ENCODE measurements at regions not wholly inside any gene's neighbourhood (a gene's known extent, or its start where the extent isn't known, plus 50 kb on each side); places are given as distances from the start of the nearest gene placed in this dataset.
"Not testable (repeated sequence)": the region's sequence is repeated elsewhere in the genome, so short reads cannot be mapped to it uniquely, and the experiment has no call there.

DNA sequence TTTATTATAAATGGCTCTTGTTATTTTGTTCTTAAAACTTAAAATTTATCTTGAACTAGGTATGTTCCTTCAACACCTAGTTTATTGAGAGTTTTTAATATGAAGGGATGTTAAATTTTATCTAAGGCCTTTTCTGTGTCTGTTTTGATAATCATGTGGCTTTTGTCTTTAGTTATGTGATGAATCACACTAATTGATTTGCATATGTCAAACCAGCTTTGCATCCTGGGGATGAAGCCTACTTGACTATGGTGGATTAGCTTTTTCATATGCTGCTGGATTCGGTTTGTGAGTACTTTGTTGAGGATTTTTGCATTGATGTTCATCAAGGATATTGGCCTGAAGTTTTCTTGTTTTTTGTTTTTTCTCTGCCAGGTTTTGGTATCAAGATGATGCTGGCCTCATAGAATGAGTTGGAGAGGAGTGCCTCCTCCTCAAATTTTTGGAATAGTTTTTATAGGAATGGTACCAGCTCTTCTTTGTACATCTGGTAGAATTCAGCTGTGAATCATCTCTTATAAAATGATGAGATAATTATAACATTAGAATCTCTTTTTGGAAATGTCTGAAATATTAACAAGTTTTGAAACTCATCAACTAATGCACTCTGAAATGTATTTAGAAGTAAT, 78.7 kb upstream of the AGR3 start:
- intact Hi-C loops (cut with micrococcal nuclease) = no loop called here
- H3K36me3 Mint-ChIP-seq = no peaks in the 10 kb centered on the region
- H3K4me1 Mint-ChIP-seq = no peaks in the 10 kb centered on the region
- Histone ChIP-seq H3K4me1 (ENCODE audit: control insufficient read depth in 2 of 2, insufficient read depth in 2 of 2, low read length in 2 of 2) (no peaks in the 10 kb centered on the region), H3K4me3 (ENCODE audit: low read length) (no peak overlapping the region), H3K36me3 (ENCODE audit: control insufficient read depth in 2 of 3, insufficient read depth in 3 of 3, low read length in 3 of 3) (no peaks in the 10 kb centered on the region), H3K9me3 (ENCODE audit: control insufficient read depth in 2 of 3, low read length in 3 of 3) (no peaks in the 10 kb centered on the region), H3K27me3 (ENCODE audit: control insufficient read depth in 2 of 2, insufficient read depth in 2 of 2, low read length in 2 of 2) (no peaks in the 10 kb centered on the region), H3K27ac (ENCODE audit: low read depth, low read length) (no peak overlapping the region)
- no peak overlapping the region for H3K4me3 Mint-ChIP-seq
- ATAC-seq (no peak), DNase-seq (no peak)
- POLR2A ChIA-PET = no interaction called here
- H3K27ac Mint-ChIP-seq = no peak overlapping the region
- H3K27me3 Mint-ChIP-seq = peaks cover 0 to 13% (median 2%) of the 10 kb centered on the region in 5 donors
- CTCF ChIA-PET = no interaction called here
- peaks cover 0 to 9% (median 3%) of the 10 kb centered on the region in 11 donors for H3K9me3 Mint-ChIP-seq

GRCh38 chr7:16961641-16962040, 79.9 kb upstream of the AGR3 start:
- intact Hi-C loops (cut with micrococcal nuclease) = no loop called here
- no peaks in the 10 kb centered on the region for H3K4me1 Mint-ChIP-seq
- H3K27me3 Mint-ChIP-seq = peaks cover 0 to 13% (median 2%) of the 10 kb centered on the region in 5 donors
- Histone ChIP-seq H3K9me3 (ENCODE audit: control insufficient read depth in 2 of 3, low read length in 3 of 3) (no peaks in the 10 kb centered on the region), H3K4me1 (ENCODE audit: control insufficient read depth in 2 of 2, insufficient read depth in 2 of 2, low read length in 2 of 2) (no peaks in the 10 kb centered on the region), H3K4me3 (ENCODE audit: low read length) (no peak overlapping the region), H3K27ac (ENCODE audit: low read depth, low read length) (no peak overlapping the region), H3K27me3 (ENCODE audit: control insufficient read depth in 2 of 2, insufficient read depth in 2 of 2, low read length in 2 of 2) (no peaks in the 10 kb centered on the region), H3K36me3 (ENCODE audit: control insufficient read depth in 2 of 3, insufficient read depth in 3 of 3, low read length in 3 of 3) (no peaks in the 10 kb centered on the region)
- POLR2A ChIA-PET = no interaction called here
- peaks cover 0 to 9% (median 4%) of the 10 kb centered on the region in 11 donors for H3K9me3 Mint-ChIP-seq
- no peak overlapping the region for H3K27ac Mint-ChIP-seq
- no peak for DNase-seq
- CTCF ChIA-PET = no interaction called here
- H3K4me3 Mint-ChIP-seq = no peak overlapping the region
- ATAC-seq = no peak
- no peaks in the 10 kb centered on the region for H3K36me3 Mint-ChIP-seq

- no peaks in the 10 kb centered on the region for H3K9me3 ChIP-seq (ENCODE audit: control insufficient read depth in 2 of 3, low read length in 3 of 3)
- H3K36me3 Mint-ChIP-seq = no peaks in the 10 kb centered on the region
- no peak for ATAC-seq
- POLR2A ChIA-PET = no interaction called here
- H3K4me1 ChIP-seq (ENCODE audit: control insufficient read depth in 2 of 2, insufficient read depth in 2 of 2, low read length in 2 of 2) = no peaks in the 10 kb centered on the region
- CTCF ChIA-PET = no interaction called here
- no peak overlapping the region for H3K27ac ChIP-seq (ENCODE audit: low read depth, low read length)
- intact Hi-C loops (cut with micrococcal nuclease) = no loop called here
- no peaks in the 10 kb centered on the region for H3K27me3 ChIP-seq (ENCODE audit: control insufficient read depth in 2 of 2, insufficient read depth in 2 of 2, low read length in 2 of 2)
- no peaks in the 10 kb centered on the region for H3K36me3 ChIP-seq (ENCODE audit: control insufficient read depth in 2 of 3, insufficient read depth in 3 of 3, low read length in 3 of 3)
- no peak overlapping the region for H3K4me3 ChIP-seq (ENCODE audit: low read length)
- no peaks in the 10 kb centered on the region for H3K4me1 Mint-ChIP-seq
- no peak for DNase-seq
- H3K4me3 Mint-ChIP-seq = no peak overlapping the region
- H3K27me3 Mint-ChIP-seq = peaks cover 0 to 17% (median 0%) of the 10 kb centered on the region in 5 donors
- no peak overlapping the region for H3K27ac Mint-ChIP-seq
- peaks cover 0 to 9% (median 4%) of the 10 kb centered on the region in 11 donors for H3K9me3 Mint-ChIP-seq
These were observed 81.3 kb upstream of the AGR3 start for GRCh38 chr7:16963044-16963443.

DNA sequence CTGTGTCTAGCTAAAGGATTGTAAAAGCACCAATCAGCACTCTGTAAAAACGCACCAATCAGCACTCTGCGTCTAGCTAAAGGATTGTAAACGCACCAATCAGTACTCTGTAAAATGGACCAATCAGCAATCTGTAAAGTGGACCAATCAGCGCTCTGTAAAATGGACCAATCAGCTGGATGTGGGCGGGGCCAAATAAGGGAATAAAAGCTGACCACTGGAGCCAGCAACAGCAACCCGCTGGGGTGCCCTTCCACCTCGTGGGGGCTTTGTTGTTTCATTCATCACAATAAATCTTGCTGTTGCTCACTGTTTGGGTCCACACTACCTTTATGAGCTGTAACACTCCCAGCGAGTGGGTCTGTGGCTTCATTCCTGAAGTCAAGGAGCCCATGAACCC, 83.9 kb upstream of the AGR3 start:
- H3K36me3 Mint-ChIP-seq; H3K4me1 ChIP-seq (ENCODE audit: control insufficient read depth in 2 of 2, insufficient read depth in 2 of 2, low read length in 2 of 2); H3K9me3 Mint-ChIP-seq; H3K4me1 Mint-ChIP-seq; H3K27ac ChIP-seq (ENCODE audit: low read depth, low read length); POLR2A ChIA-PET; H3K4me3 Mint-ChIP-seq; H3K36me3 ChIP-seq (ENCODE audit: control insufficient read depth in 2 of 3, insufficient read depth in 3 of 3, low read length in 3 of 3); H3K27me3 ChIP-seq (ENCODE audit: control insufficient read depth in 2 of 2, insufficient read depth in 2 of 2, low read length in 2 of 2); intact Hi-C loops (cut with micrococcal nuclease); H3K4me3 ChIP-seq (ENCODE audit: low read length); H3K9me3 ChIP-seq (ENCODE audit: control insufficient read depth in 2 of 3, low read length in 3 of 3); DNase-seq; H3K27ac Mint-ChIP-seq; ATAC-seq: not testable (repeated sequence)
- CTCF ChIA-PET = interaction anchor here (1.2 kb wide), 1 partner anchor 17 kb away, joined by 3 read pairs; no protein-coding TSS in a partner anchor
- peaks cover 6 to 17% (median 9%) of the 10 kb centered on the region in 5 donors for H3K27me3 Mint-ChIP-seq

- no peak for DNase-seq
- no peaks in the 10 kb centered on the region for H3K27me3 ChIP-seq (ENCODE audit: control insufficient read depth in 2 of 2, insufficient read depth in 2 of 2, low read length in 2 of 2)
- no peak overlapping the region for H3K4me3 ChIP-seq (ENCODE audit: low read length)
- Mint-ChIP-seq H3K27ac (no peak overlapping the region), H3K27me3 (peaks cover 6 to 24% (median 9%) of the 10 kb centered on the region in 5 donors), H3K9me3 (peaks cover 0 to 3% (median 0%) of the 10 kb centered on the region in 11 donors), H3K4me3 (no peak overlapping the region), H3K36me3 (no peaks in the 10 kb centered on the region), H3K4me1 (no peaks in the 10 kb centered on the region)
- no peaks in the 10 kb centered on the region for H3K36me3 ChIP-seq (ENCODE audit: control insufficient read depth in 2 of 3, insufficient read depth in 3 of 3, low read length in 3 of 3)
- no peak overlapping the region for H3K27ac ChIP-seq (ENCODE audit: low read depth, low read length)
- ATAC-seq = no peak
- ChIA-PET POLR2A (no interaction called here), CTCF (no interaction called here)
- intact Hi-C loops (cut with micrococcal nuclease) = no loop called here
- no peaks in the 10 kb centered on the region for H3K4me1 ChIP-seq (ENCODE audit: control insufficient read depth in 2 of 2, insufficient read depth in 2 of 2, low read length in 2 of 2)
- no peaks in the 10 kb centered on the region for H3K9me3 ChIP-seq (ENCODE audit: control insufficient read depth in 2 of 3, low read length in 3 of 3)
These were observed 85.6 kb upstream of the AGR3 start for GRCh38 chr7:16967300-16967811.

DNA sequence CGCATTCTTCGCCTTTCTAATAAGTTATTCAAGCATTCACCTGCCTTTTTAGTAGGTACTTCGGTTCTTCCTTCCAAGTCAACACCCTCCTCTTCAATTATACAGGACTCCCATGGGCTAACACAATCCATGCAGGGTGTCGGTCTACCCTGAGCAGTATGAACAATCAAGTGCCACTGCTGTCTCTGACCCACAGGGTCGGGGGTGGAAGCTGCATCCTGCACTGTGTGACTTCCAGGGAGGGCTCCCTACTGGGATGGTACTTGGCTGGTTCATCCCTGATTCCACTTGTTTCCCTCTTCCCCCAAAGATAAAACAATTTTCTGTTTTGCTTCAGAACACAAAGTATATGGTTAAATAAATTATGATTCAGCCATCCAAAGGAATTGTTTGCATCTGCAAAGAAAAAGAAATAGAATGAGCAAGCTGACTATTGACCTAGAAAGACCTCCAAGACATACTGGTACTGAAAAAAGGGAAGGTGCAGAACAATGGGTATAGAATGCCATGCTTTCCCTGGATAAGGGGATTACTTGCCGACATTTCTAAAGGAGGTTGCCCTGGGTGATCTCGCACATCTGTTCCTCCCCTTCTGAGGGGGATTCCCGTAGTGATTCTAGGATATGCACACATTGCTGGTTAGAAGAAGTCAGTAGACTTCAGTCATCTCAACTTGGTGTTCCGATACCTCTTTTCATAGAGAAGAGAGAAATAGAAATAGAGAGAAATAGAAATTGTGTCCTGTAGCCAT, 89.1 kb upstream of the AGR3 start:
- POLR2A ChIA-PET = no interaction called here

More for the DNA sequence above, 89.1 kb upstream of the AGR3 start:
- H3K27me3 ChIP-seq (ENCODE audit: control insufficient read depth in 2 of 2, insufficient read depth in 2 of 2, low read length in 2 of 2) = no peaks in the 10 kb centered on the region
- ATAC-seq (no peak), DNase-seq (no peak)
- no peaks in the 10 kb centered on the region for H3K36me3 ChIP-seq (ENCODE audit: control insufficient read depth in 2 of 3, insufficient read depth in 3 of 3, low read length in 3 of 3)
- no peak overlapping the region for H3K4me3 Mint-ChIP-seq
- H3K36me3 Mint-ChIP-seq = no peaks in the 10 kb centered on the region
- intact Hi-C loops (cut with micrococcal nuclease) = no loop called here
- no peak overlapping the region for H3K27ac Mint-ChIP-seq
- peaks cover 0 to 6% (median 5%) of the 10 kb centered on the region in 7 donors for H3K4me1 Mint-ChIP-seq
- H3K9me3 ChIP-seq (ENCODE audit: control insufficient read depth in 2 of 3, low read length in 3 of 3) = no peaks in the 10 kb centered on the region
- H3K27me3 Mint-ChIP-seq = peaks cover 7 to 19% (median 10%) of the 10 kb centered on the region in 5 donors
- no peak overlapping the region for H3K27ac ChIP-seq (ENCODE audit: low read depth, low read length)
- no peak overlapping the region for H3K4me3 ChIP-seq (ENCODE audit: low read length)
- H3K9me3 Mint-ChIP-seq = no peaks in the 10 kb centered on the region
- no peaks in the 10 kb centered on the region for H3K4me1 ChIP-seq (ENCODE audit: control insufficient read depth in 2 of 2, insufficient read depth in 2 of 2, low read length in 2 of 2)
- CTCF ChIA-PET = interaction anchor here (1.0 kb wide), 1 partner anchor 671 kb away, joined by 3 read pairs; no protein-coding TSS in a partner anchor
